DMS 273 (cell line): ENCODE measurements at regions not wholly inside any gene's neighbourhood (a gene's known extent, or its start where the extent isn't known, plus 50 kb on each side); places are given as distances from the start of the nearest gene placed in this dataset.

ENCODE experiments used
- DNase-seq: peaks from one replicate; lab custom pipeline; 2025; ENCODE audit not compliant: unreplicated experiment; lab: John Stamatoyannopoulos, UW

DNA sequence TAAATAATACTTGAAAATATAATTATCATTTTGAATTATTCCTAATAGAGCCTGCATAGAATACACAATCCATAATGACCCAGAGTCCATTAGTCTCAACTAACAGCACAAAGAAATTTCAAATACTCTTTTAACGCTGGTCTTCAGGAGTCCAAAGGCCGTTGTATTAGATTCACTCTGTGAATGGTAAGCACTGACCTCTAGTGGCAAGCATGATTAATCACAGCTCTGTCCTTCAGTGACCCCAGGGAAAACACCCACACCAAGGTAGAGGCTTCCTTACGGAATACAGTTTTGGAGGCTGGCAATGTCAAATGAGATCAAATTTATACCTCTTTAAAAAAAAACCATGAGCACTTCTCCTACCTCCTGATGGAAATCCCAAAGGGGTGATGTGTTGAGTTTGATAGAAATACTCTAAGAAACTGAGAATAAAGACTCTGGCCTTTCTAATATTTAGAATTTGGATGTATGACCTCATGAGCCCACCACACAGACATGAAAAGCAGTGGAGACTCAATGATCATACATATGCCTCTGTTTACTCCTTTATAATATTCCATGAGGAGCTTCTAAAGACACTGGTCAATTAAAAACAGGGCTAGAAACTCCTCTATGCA lies 147.2 kb upstream of the DKK2 start:
- peak; percentile 57 for DNase-seq

GRCh38 chr4:107182347-107182746 lies 146.2 kb upstream of the DKK2 start:
- no peak for DNase-seq

DNA sequence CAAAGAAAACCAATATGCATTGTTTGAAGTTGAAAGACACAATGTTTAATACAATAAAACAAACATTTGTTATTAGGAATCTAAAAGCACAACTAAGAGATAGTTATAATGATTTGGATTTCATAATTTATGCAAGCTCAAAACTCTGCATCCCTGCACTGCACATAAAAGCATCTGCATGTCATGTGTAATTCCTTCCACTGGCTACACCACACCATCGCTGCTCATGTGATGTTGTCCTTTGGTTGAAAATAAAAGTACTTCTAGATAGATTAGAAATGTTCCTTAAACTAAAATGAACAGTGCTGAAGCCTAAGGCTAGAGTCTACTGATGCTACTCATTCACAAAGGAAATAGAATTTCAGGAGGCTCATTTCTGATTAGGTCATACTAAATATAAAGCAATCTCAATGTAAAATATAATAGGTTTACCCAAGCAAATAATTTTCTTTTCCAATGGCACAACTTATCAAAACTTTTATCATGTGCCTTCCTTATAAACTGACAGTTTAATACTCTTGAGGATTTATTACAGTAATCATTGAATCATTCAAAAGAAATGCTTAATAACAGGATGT lies 130.8 kb upstream of the DKK2 start:
- DNase-seq, result no peak

GRCh38 chr4:107166181-107166580 lies 130.1 kb upstream of the DKK2 start:
- DNase-seq, result no peak

- DNase-seq, result no peak
Observed at GRCh38 chr4:107164962-107165475, 128.9 kb upstream of the DKK2 start.

GRCh38 chr4:107156443-107156842 lies 120.3 kb upstream of the DKK2 start:
- no peak for DNase-seq

- DNase-seq, result no peak
Observed at GRCh38 chr4:107155366-107155765, 119.3 kb upstream of the DKK2 start.

DNA sequence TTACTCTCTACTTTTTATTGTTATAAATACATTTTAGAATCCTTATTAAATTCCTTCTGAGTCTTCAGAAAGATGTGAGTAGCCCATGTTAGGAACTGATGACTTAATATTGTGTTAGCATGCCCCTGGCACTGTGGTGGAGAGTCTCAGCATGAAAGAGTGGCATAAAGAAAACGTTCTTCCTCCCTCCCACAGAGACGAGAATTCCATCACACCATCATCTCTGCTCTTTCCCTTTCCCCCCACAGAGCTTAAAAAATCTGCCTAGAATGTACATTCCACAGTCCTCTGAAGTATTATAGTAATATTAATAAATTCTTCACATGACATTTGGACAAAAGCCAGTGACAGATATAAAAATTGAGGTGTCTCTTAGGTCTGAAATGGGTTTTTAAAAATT lies 117.8 kb upstream of the DKK2 start:
- no peak for DNase-seq

DNA sequence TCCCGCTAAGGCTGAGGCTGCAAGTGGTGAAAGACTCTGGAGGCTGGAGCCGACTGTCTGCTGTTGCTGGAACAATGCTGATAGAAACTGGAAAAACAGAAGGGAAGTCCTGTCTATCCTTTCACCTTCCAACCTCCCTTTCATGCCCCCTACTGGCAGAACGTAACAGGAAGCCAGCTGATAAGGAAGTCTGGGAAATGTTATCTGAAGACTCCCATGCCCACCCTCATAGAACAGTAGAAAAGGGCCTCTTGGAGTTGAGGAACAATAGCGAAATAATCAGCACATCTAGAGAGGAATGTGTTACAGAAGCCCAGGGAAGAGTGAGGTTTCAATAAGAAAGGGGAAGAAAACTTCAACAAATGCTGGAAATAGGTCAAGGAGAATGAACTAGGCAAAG lies 117.1 kb upstream of the DKK2 start:
- peak; percentile 24 for DNase-seq

- DNase-seq, result no peak
Observed at GRCh38 chr4:107151173-107151572, 115.1 kb upstream of the DKK2 start.

- no peak for DNase-seq
Observed at GRCh38 chr4:107148904-107149303, 112.8 kb upstream of the DKK2 start.

DNA sequence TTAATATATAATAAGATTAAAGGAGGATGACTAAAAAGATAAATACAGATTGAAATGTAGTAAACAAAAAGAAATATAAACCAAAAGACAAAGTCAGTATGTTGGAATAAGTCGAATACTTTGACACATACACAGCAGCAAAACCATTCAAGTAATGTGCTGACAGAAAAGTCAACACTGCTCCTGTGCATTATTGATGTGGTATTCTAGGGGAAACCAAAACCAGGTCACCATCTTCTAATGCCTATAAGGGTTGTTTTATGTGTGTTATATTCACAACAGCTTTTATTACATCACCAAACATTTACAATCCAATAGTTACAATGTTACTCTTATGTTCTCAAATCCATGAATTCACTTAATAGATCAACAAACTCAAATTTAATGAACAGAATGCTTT lies 111.8 kb upstream of the DKK2 start:
- DNase-seq, result no peak

- DNase-seq, result no peak
Observed at GRCh38 chr4:107138433-107138832, 102.3 kb upstream of the DKK2 start.

DNA sequence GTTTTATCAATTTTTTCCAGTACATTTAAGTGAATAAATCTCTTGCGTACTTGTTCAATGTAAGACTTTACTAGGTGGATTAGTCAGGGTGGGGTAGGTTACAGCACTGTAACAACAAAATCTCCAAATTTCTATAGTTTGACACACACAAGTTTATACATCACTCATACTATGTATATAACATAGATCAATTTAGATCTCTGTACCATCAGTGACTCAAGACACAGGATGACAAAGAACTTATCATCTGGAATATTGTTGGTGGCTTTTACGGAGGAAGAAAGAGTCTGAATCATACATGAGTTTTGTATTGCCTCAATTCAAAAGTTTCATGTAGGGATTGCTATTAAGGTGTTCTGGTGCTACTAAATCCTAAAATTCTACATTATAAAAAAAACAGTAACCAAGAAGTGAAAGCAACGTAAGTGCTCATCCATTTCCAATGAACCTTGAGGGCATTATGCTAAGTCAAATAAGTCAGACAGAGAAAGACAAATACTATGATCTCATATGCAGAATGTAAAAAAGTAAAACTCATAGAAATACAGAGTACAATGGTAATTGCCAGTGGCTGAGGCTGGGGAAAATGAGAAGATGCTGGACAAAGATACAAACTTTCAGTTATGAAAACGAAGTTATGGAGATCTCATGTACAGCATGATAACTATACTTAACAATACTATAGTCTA lies 98.0 kb upstream of the DKK2 start:
- DNase-seq, result no peak

- no peak for DNase-seq
Observed at GRCh38 chr4:107131295-107131694, 95.2 kb upstream of the DKK2 start.

DNA sequence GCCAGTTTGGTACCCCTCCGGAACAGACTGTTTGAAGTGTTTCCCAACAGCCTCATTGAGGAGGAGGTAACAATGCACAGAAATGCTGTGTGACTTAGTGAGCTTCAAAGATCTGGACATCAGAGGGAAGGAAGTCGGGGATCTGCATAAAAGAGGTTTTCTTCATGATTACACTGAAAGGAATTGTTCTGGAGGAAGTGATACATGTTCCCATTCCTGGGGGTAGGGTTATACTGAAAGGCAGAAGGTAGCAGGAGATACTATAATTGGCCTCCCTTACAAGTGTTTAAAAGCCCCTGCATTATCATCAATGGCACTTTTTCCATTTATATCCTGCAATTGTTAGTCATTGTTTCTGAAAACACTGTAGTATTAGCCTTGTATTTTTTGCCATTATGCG lies 94.0 kb upstream of the DKK2 start:
- DNase-seq, result no peak

DNA sequence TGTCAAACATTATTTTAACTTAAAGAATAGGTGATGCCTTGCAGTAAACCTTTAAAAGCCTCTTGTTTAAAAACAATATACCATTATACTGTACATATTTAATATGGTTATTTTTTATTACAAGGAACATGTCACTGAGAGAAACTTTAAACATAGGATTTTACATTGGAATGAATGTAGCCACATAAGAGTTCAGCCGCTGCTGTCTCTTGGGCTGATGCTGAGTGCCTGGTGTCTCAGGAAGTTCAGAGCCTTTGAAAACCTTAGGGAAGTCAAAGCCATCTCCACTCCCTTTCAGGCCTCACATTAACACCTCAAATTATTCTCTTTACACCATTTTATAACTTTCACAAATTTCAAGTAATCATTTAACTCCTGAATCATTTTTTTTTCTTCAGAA lies 93.5 kb upstream of the DKK2 start:
- no peak for DNase-seq

DNA sequence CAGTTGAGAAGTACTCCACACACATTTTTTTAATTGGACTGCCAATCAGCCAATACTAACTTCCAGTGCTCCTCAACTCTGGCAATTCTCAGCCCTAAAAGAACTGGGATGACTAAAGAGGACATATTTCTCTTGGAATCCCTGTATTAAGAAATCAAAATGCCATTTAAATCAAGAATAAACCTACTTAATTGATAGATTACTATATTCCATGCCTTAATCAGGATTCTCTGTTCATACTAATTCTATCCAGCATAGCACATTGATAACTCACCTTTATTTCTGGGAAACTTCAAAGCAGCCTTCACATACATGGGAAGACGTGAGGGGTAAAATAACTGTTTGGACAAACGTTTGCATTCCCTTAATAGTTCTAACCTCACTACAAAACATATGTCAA lies 93.0 kb upstream of the DKK2 start:
- no peak for DNase-seq

GRCh38 chr4:107128116-107128515 lies 92.0 kb upstream of the DKK2 start:
- DNase-seq, result no peak

GRCh38 chr4:107125496-107125895 lies 89.4 kb upstream of the DKK2 start:
- DNase-seq, result no peak

DNA sequence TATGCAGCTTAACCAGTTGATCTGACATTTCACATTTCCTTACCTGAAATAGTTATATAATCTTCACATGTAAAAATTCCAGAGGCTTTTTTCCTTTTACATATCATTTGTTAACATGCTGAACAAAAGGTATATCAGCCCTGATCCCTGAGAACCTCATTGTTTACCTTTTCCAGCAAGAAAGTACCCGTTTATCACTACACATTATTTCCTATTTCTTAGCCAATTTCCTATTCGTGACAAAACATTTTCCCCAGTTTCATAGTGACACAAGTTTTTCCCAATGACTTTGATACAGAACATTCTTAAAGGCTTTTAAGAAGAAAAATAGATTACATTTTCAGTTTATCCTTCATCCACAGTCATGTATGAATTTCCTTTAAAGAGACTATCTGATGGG lies 86.6 kb upstream of the DKK2 start:
- DNase-seq, result no peak

- no peak for DNase-seq
Observed at GRCh38 chr4:107120661-107121060, 84.5 kb upstream of the DKK2 start.

GRCh38 chr4:107117726-107118125 lies 81.6 kb upstream of the DKK2 start:
- DNase-seq, result no peak
